Stimulated activated CD4-positive, alpha-beta T cell treated with anti-CD3 and anti-CD28 coated beads, Interleukin-1b, Interleukin-23, amount 100 ng/mL, for 1 hour (primary cell): ENCODE measurements at regions not wholly inside any gene's neighbourhood (a gene's known extent, or its start where the extent isn't known, plus 50 kb on each side); places are given as distances from the start of the nearest gene placed in this dataset.

ENCODE experiments used
- DNase-seq, 2 donors: peaks; one replicate each; pipeline ENCODE4 v3.0.0-alpha.2; 2020; ENCODE audit warnings: low read depth in 2 of 2

GRCh38 chr2:241924069-241924908 lies 54.8 kb downstream of the RTP5 start:
- no peak for DNase-seq

- DNase-seq = no peak
These were observed 55.4 kb downstream of the RTP5 start for GRCh38 chr2:241924909-241925250.

GRCh38 chr2:241925277-241925676 lies 55.7 kb downstream of the RTP5 start:
- DNase-seq = no peak

- no peak for DNase-seq
These were observed 56.4 kb downstream of the RTP5 start for GRCh38 chr2:241925821-241926441.

- no peak for DNase-seq
These were observed 57.2 kb downstream of the RTP5 start for GRCh38 chr2:241926541-241927311.

- no peak for DNase-seq
These were observed 60.3 kb downstream of the RTP5 start for GRCh38 chr2:241929551-241930490.

- DNase-seq = no peak
These were observed 61.8 kb downstream of the RTP5 start for GRCh38 chr2:241931084-241931975.

GRCh38 chr2:241931976-241932898 lies 62.7 kb downstream of the RTP5 start:
- DNase-seq = no peak

- DNase-seq = no peak
These were observed 63.3 kb downstream of the RTP5 start for GRCh38 chr2:241932899-241933178.

GRCh38 chr2:241933179-241933911 lies 63.8 kb downstream of the RTP5 start:
- no peak for DNase-seq

- no peak for DNase-seq
These were observed 65.8 kb downstream of the RTP5 start for GRCh38 chr2:241935314-241935713.

- no peak for DNase-seq
These were observed 66.2 kb downstream of the RTP5 start for GRCh38 chr2:241935774-241936173.

- no peak for DNase-seq
These were observed 67.1 kb downstream of the RTP5 start for GRCh38 chr2:241936457-241937133.

GRCh38 chr2:241937297-241937696 lies 67.8 kb downstream of the RTP5 start:
- no peak for DNase-seq

- no peak for DNase-seq
These were observed 70.0 kb downstream of the RTP5 start for GRCh38 chr2:241939541-241939940.

- DNase-seq = no peak
These were observed 70.8 kb downstream of the RTP5 start for GRCh38 chr2:241940329-241940728.

- DNase-seq = no peak
These were observed 72.3 kb downstream of the RTP5 start for GRCh38 chr2:241941691-241942301.
